ENCODE measurements at regions not wholly inside any gene's neighbourhood (a gene's known extent, or its start where the extent isn't known, plus 50 kb on each side); places are given as distances from the start of the nearest gene placed in this dataset.

GRCh38 chr1:94715321-94715720 lies 104.8 kb upstream of the SLC44A3 start:
- H3K27me3 ChIP-seq (ENCODE audit: insufficient read depth, insufficient read length), result no peaks in the 10 kb centered on the region
- peaks cover 2% of the 10 kb centered on the region for H3K4me1 ChIP-seq (ENCODE audit: insufficient read depth, insufficient read length)
- no peak overlapping the region for H3K9ac ChIP-seq (ENCODE audit: insufficient read length, low read depth)
- DNase-seq (ENCODE audit: low read depth, low spot score), result no peak
- TF ChIP-seq ZNF274 (IDR thresholded peaks at IDR 0.05; ENCODE audit: low read depth, low read length) (no peak), YY1 (IDR thresholded peaks at IDR 0.05; ENCODE audit: insufficient read depth, insufficient read length) (no peak), SUZ12 (IDR thresholded peaks at IDR 0.05; ENCODE audit: extremely low read depth, insufficient read depth, insufficient read length) (no peak)
- no peak overlapping the region for H3K4me3 ChIP-seq (ENCODE audit: insufficient read length, low read depth)
- H3K36me3 ChIP-seq (ENCODE audit: insufficient read depth, insufficient read length, low read length), result no peaks in the 10 kb centered on the region
- H3K9me3 ChIP-seq (ENCODE audit: insufficient read depth, low read length), result no peaks in the 10 kb centered on the region

GRCh38 chr1:94714552-94714951 lies 105.6 kb upstream of the SLC44A3 start:
- no peaks in the 10 kb centered on the region for H3K36me3 ChIP-seq (ENCODE audit: insufficient read depth, insufficient read length, low read length)
- H3K9ac ChIP-seq (ENCODE audit: insufficient read length, low read depth), result no peak overlapping the region
- H3K27me3 ChIP-seq (ENCODE audit: insufficient read depth, insufficient read length), result no peaks in the 10 kb centered on the region
- DNase-seq (ENCODE audit: low read depth, low spot score), result no peak
- no peak for TF ChIP-seq SUZ12 (IDR thresholded peaks at IDR 0.05; ENCODE audit: extremely low read depth, insufficient read depth, insufficient read length)
- no peak for TF ChIP-seq YY1 (IDR thresholded peaks at IDR 0.05; ENCODE audit: insufficient read depth, insufficient read length)
- no peak for TF ChIP-seq ZNF274 (IDR thresholded peaks at IDR 0.05; ENCODE audit: low read depth, low read length)
- no peaks in the 10 kb centered on the region for H3K9me3 ChIP-seq (ENCODE audit: insufficient read depth, low read length)
- peaks cover 2% of the 10 kb centered on the region for H3K4me1 ChIP-seq (ENCODE audit: insufficient read depth, insufficient read length)
- no peak overlapping the region for H3K4me3 ChIP-seq (ENCODE audit: insufficient read length, low read depth)

GRCh38 chr1:94714152-94714551 lies 106.0 kb upstream of the SLC44A3 start:
- Histone ChIP-seq H3K9me3 (ENCODE audit: insufficient read depth, low read length) (no peaks in the 10 kb centered on the region), H3K9ac (ENCODE audit: insufficient read length, low read depth) (no peak overlapping the region), H3K36me3 (ENCODE audit: insufficient read depth, insufficient read length, low read length) (no peaks in the 10 kb centered on the region), H3K4me1 (ENCODE audit: insufficient read depth, insufficient read length) (peaks cover 2% of the 10 kb centered on the region), H3K27me3 (ENCODE audit: insufficient read depth, insufficient read length) (no peaks in the 10 kb centered on the region), H3K4me3 (ENCODE audit: insufficient read length, low read depth) (no peak overlapping the region)
- DNase-seq (ENCODE audit: low read depth, low spot score), result no peak
- no peak for TF ChIP-seq ZNF274 (IDR thresholded peaks at IDR 0.05; ENCODE audit: low read depth, low read length)

- H3K27me3 ChIP-seq (ENCODE audit: insufficient read depth, insufficient read length), result no peaks in the 10 kb centered on the region
- peak; percentile 69 for DNase-seq (ENCODE audit: low read depth, low spot score)
- H3K36me3 ChIP-seq (ENCODE audit: insufficient read depth, insufficient read length, low read length), result no peaks in the 10 kb centered on the region
- TF ChIP-seq YY1 (IDR thresholded peaks at IDR 0.05; ENCODE audit: insufficient read depth, insufficient read length), result no peak
- TF ChIP-seq SUZ12 (IDR thresholded peaks at IDR 0.05; ENCODE audit: extremely low read depth, insufficient read depth, insufficient read length), result no peak
- TF ChIP-seq ZNF274 (IDR thresholded peaks at IDR 0.05; ENCODE audit: low read depth, low read length), result no peak
- no peak overlapping the region for H3K9ac ChIP-seq (ENCODE audit: insufficient read length, low read depth)
- H3K4me1 ChIP-seq (ENCODE audit: insufficient read depth, insufficient read length), result peaks cover 2% of the 10 kb centered on the region
- no peak overlapping the region for H3K4me3 ChIP-seq (ENCODE audit: insufficient read length, low read depth)
- H3K9me3 ChIP-seq (ENCODE audit: insufficient read depth, low read length), result no peaks in the 10 kb centered on the region
Measured at GRCh38 chr1:94713472-94714141, 106.5 kb upstream of the SLC44A3 start.

- H3K4me1 ChIP-seq (ENCODE audit: insufficient read depth, insufficient read length), result peaks cover 2% of the 10 kb centered on the region
- DNase-seq (ENCODE audit: low read depth, low spot score), result no peak
- TF ChIP-seq ZNF274 (IDR thresholded peaks at IDR 0.05; ENCODE audit: low read depth, low read length) (no peak), YY1 (IDR thresholded peaks at IDR 0.05; ENCODE audit: insufficient read depth, insufficient read length) (no peak)
Measured at GRCh38 chr1:94709891-94710581, 110.1 kb upstream of the SLC44A3 start.

GRCh38 chr1:94708811-94709210 lies 111.3 kb upstream of the SLC44A3 start:
- Histone ChIP-seq H3K9me3 (ENCODE audit: insufficient read depth, low read length) (no peaks in the 10 kb centered on the region), H3K9ac (ENCODE audit: insufficient read length, low read depth) (no peak overlapping the region), H3K27me3 (ENCODE audit: insufficient read depth, insufficient read length) (no peaks in the 10 kb centered on the region), H3K4me1 (ENCODE audit: insufficient read depth, insufficient read length) (peaks cover 2% of the 10 kb centered on the region), H3K4me3 (ENCODE audit: insufficient read length, low read depth) (no peak overlapping the region), H3K36me3 (ENCODE audit: insufficient read depth, insufficient read length, low read length) (no peaks in the 10 kb centered on the region)
- no peak for DNase-seq (ENCODE audit: low read depth, low spot score)
- TF ChIP-seq SUZ12 (IDR thresholded peaks at IDR 0.05; ENCODE audit: extremely low read depth, insufficient read depth, insufficient read length) (no peak), YY1 (IDR thresholded peaks at IDR 0.05; ENCODE audit: insufficient read depth, insufficient read length) (no peak), ZNF274 (IDR thresholded peaks at IDR 0.05; ENCODE audit: low read depth, low read length) (no peak)

More at GRCh38 chr1:94709891-94710581, 110.1 kb upstream of the SLC44A3 start:
- H3K27me3 ChIP-seq (ENCODE audit: insufficient read depth, insufficient read length), result no peaks in the 10 kb centered on the region
- H3K9ac ChIP-seq (ENCODE audit: insufficient read length, low read depth), result no peak overlapping the region
- H3K36me3 ChIP-seq (ENCODE audit: insufficient read depth, insufficient read length, low read length), result no peaks in the 10 kb centered on the region
- no peaks in the 10 kb centered on the region for H3K9me3 ChIP-seq (ENCODE audit: insufficient read depth, low read length)
- H3K4me3 ChIP-seq (ENCODE audit: insufficient read length, low read depth), result no peak overlapping the region

- TF ChIP-seq YY1 (IDR thresholded peaks at IDR 0.05; ENCODE audit: insufficient read depth, insufficient read length), result no peak
- TF ChIP-seq SUZ12 (IDR thresholded peaks at IDR 0.05; ENCODE audit: extremely low read depth, insufficient read depth, insufficient read length), result no peak
- TF ChIP-seq ZNF274 (IDR thresholded peaks at IDR 0.05; ENCODE audit: low read depth, low read length), result no peak
- Histone ChIP-seq H3K27me3 (ENCODE audit: insufficient read depth, insufficient read length) (no peaks in the 10 kb centered on the region), H3K36me3 (ENCODE audit: insufficient read depth, insufficient read length, low read length) (no peaks in the 10 kb centered on the region), H3K9ac (ENCODE audit: insufficient read length, low read depth) (no peak overlapping the region), H3K4me3 (ENCODE audit: insufficient read length, low read depth) (no peak overlapping the region), H3K9me3 (ENCODE audit: insufficient read depth, low read length) (no peaks in the 10 kb centered on the region), H3K4me1 (ENCODE audit: insufficient read depth, insufficient read length) (no peaks in the 10 kb centered on the region)
- no peak for DNase-seq (ENCODE audit: low read depth, low spot score)
Measured at GRCh38 chr1:94708299-94708685, 111.9 kb upstream of the SLC44A3 start.
